ENCODE measurements at regions not wholly inside any gene's neighbourhood (a gene's known extent, or its start where the extent isn't known, plus 50 kb on each side); places are given as distances from the start of the nearest gene placed in this dataset.
"Not testable (repeated sequence)": the region's sequence is repeated elsewhere in the genome, so short reads cannot be mapped to it uniquely, and the experiment has no call there.

DNA sequence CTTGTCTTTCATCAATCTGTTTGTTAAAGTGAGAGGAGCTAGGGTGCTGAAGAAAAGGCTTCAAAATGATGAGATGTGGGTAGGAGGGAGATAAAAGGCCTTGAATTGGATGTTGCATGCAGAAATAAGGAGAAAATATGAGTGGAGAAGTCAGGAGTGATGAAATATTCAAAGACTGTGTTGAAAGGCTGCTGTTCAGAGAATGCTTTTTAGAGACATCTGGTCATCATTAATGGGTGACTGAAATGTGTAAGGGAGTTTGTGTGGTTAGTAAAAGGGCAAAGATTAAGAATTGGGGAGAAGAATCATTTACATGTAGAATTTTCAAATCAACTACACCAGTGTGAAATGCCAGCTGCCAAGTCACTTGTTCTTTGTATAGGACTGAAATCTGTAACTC, 383.9 kb downstream of the MAT2B start:
- no peaks in the 10 kb centered on the region for H3K4me1 ChIP-seq (ENCODE audit: control insufficient read depth, insufficient read depth, low read length)
- H3K9me3 ChIP-seq (ENCODE audit: control insufficient read depth, insufficient read depth, low read length): no peaks in the 10 kb centered on the region

DNA sequence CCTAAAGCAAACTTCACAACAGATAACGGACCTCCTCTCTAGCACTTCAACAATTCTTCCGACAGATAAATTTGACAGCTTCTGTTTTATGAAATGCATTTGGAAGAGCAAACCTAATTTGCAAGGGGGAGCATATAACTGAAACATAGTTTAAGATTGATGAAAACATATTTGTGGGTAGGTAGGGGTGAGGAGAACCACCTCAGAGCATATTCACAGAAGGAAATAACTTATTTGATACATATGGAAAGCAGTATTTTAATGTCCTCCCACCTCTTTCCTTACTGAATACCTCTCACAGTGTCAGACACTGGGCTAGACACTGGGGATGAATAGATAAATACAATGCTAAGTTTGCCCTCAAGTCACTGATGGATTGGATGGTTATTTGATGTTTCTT, 384.8 kb downstream of the MAT2B start:
- H3K36me3 ChIP-seq (ENCODE audit: control insufficient read depth, insufficient read depth, low read length): no peaks in the 10 kb centered on the region
- DNase-seq (ENCODE audit: low read depth, low spot score): no peak
- H3K27ac ChIP-seq (ENCODE audit: low read length): no peak overlapping the region
- no peaks in the 10 kb centered on the region for H3K4me1 ChIP-seq (ENCODE audit: control insufficient read depth, insufficient read depth, low read length)
- WGBS (ENCODE audit: insufficient coverage, insufficient read length): no CpG with 5 or more reads among the region's 2 CpGs
- H3K9me3 ChIP-seq (ENCODE audit: control insufficient read depth, insufficient read depth, low read length): no peaks in the 10 kb centered on the region
- H3K27me3 ChIP-seq (ENCODE audit: control insufficient read depth, insufficient read depth, low read length): no peaks in the 10 kb centered on the region
- no peak overlapping the region for H3K4me3 ChIP-seq (ENCODE audit: low read length)

More for the DNA sequence above, 383.9 kb downstream of the MAT2B start:
- H3K27me3 ChIP-seq (ENCODE audit: control insufficient read depth, insufficient read depth, low read length): no peaks in the 10 kb centered on the region
- no peak for DNase-seq (ENCODE audit: low read depth, low spot score)
- H3K27ac ChIP-seq (ENCODE audit: low read length): no peak overlapping the region
- no peak overlapping the region for H3K4me3 ChIP-seq (ENCODE audit: low read length)
- H3K36me3 ChIP-seq (ENCODE audit: control insufficient read depth, insufficient read depth, low read length): no peaks in the 10 kb centered on the region

DNA sequence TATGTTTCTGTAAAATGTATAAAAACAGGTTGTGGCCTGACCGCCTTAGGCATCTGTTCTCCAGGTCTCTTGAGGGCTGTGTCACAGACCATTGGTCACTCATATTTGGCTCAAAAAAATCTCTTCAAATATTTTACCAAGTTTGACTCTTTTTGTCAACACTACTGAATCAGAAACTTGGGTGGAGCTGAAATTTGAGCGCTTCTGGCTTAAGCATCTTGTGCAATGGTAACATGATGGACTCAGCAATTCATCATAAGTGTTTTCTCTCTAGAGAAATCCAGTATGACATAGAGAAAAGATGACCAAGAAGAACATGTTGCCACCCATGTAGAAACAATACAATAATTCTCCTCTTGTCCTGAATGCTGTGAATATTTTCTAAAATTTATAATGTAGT, 387.9 kb downstream of the MAT2B start:
- Histone ChIP-seq H3K27ac (ENCODE audit: low read length) (no peak overlapping the region), H3K36me3 (ENCODE audit: control insufficient read depth, insufficient read depth, low read length) (no peaks in the 10 kb centered on the region), H3K4me3 (ENCODE audit: low read length) (no peak overlapping the region), H3K9me3 (ENCODE audit: control insufficient read depth, insufficient read depth, low read length) (no peaks in the 10 kb centered on the region), H3K27me3 (ENCODE audit: control insufficient read depth, insufficient read depth, low read length) (no peaks in the 10 kb centered on the region), H3K4me1 (ENCODE audit: control insufficient read depth, insufficient read depth, low read length) (no peaks in the 10 kb centered on the region)
- DNase-seq (ENCODE audit: low read depth, low spot score): no peak
- WGBS (ENCODE audit: insufficient coverage, insufficient read length): no CpG with 5 or more reads among the region's 2 CpGs

DNA sequence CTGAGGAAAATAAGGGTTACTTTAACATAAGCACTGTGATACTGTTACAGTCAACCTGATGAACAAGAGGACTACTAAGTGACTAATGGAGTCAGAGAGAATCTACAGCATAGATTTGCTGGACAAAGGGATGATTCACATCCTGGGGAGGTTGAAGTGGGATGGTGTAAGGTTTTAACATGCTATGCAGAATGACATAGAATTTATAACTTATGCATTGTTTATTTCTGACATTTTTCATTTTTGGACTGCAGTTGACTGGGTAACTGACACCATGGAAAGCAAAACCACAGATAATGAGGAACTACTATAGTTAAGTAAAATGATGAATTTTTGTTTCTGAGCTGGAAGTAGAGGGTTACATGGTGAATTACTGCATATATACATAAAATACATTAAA, 389.2 kb downstream of the MAT2B start:
- Histone ChIP-seq H3K27me3 (ENCODE audit: control insufficient read depth, insufficient read depth, low read length) (no peaks in the 10 kb centered on the region), H3K36me3 (ENCODE audit: control insufficient read depth, insufficient read depth, low read length) (no peaks in the 10 kb centered on the region), H3K4me3 (ENCODE audit: low read length) (no peak overlapping the region), H3K9me3 (ENCODE audit: control insufficient read depth, insufficient read depth, low read length) (no peaks in the 10 kb centered on the region), H3K4me1 (ENCODE audit: control insufficient read depth, insufficient read depth, low read length) (no peaks in the 10 kb centered on the region), H3K27ac (ENCODE audit: low read length) (no peak overlapping the region)
- no peak for DNase-seq (ENCODE audit: low read depth, low spot score)

DNA sequence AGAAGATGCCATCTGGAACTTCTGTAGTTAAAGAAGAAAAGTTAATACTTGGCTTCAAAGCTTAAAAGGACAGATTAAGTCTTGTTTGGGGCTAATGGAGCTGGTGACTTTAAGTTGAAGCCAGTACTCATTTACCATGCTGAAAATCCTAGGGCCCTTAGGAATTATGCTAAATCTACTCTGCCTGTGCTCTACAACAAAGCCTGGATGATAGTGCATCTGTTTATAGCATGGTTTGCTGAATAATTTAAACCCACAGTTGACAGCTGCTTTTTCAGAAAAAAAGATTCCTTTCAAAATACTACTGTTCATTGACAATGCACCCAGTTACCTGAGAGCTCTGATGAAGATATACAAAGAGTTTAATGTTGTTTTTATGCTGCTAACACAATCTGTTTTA, 393.5 kb downstream of the MAT2B start:
- Histone ChIP-seq H3K4me3 (ENCODE audit: low read length) (no peak overlapping the region), H3K27me3 (ENCODE audit: control insufficient read depth, insufficient read depth, low read length) (no peaks in the 10 kb centered on the region)

DNA sequence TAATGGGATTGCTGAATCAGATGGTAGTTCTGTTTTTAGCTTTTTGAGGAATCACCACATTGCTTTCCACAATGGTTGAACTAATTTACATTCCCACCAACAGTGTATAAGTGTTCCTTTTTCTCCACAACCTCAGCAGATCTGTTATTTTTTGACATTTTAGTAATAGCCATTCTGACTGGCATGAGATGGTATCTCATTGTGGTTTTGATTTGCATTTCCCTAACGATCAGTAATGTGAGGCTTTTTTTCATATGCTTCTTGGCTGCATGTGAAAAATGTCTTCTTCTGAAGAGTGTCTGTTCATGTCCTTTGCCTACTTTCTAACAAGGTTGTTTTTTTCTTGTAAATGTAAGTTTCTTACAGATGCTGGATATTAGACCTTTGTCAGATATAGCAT, 402.4 kb downstream of the MAT2B start:
- WGBS (ENCODE audit: insufficient coverage, insufficient read length): no CpG with 5 or more reads among the region's 1 CpG

More for the DNA sequence above, 393.5 kb downstream of the MAT2B start:
- Histone ChIP-seq H3K36me3 (ENCODE audit: control insufficient read depth, insufficient read depth, low read length) (no peaks in the 10 kb centered on the region), H3K27ac (ENCODE audit: low read length) (no peak overlapping the region), H3K9me3 (ENCODE audit: control insufficient read depth, insufficient read depth, low read length) (no peaks in the 10 kb centered on the region), H3K4me1 (ENCODE audit: control insufficient read depth, insufficient read depth, low read length) (no peaks in the 10 kb centered on the region)
- DNase-seq (ENCODE audit: low read depth, low spot score): no peak

DNA sequence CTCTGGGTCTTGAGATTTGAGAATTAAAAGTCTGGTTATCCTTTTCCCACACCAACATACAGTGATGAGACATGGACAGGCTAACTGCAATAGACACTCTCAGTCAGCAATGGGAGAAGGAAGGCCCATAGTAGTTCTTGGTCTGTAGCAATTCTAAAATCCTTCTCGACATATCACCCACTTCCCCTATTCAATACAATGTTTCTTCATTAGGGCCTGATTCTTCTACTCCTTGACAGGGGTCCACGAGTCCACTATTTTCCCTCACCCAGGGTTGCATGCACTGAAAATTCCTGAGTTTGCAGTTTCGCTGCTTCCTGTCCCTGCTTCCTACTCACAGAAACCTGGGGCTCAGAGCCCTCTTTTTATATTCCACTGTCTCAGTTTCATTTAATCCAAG, 402.8 kb downstream of the MAT2B start:
- Histone ChIP-seq H3K9me3 (ENCODE audit: control insufficient read depth, insufficient read depth, low read length) (no peaks in the 10 kb centered on the region), H3K27ac (ENCODE audit: low read length) (no peak overlapping the region), H3K4me1 (ENCODE audit: control insufficient read depth, insufficient read depth, low read length) (no peaks in the 10 kb centered on the region), H3K27me3 (ENCODE audit: control insufficient read depth, insufficient read depth, low read length) (no peaks in the 10 kb centered on the region), H3K36me3 (ENCODE audit: control insufficient read depth, insufficient read depth, low read length) (no peaks in the 10 kb centered on the region), H3K4me3 (ENCODE audit: low read length) (no peak overlapping the region)
- no CpG with 5 or more reads among the region's 3 CpGs for WGBS (ENCODE audit: insufficient coverage, insufficient read length)
- no peak for DNase-seq (ENCODE audit: low read depth, low spot score)

More for the DNA sequence above, 402.4 kb downstream of the MAT2B start:
- H3K4me3 ChIP-seq (ENCODE audit: low read length); H3K27me3 ChIP-seq (ENCODE audit: control insufficient read depth, insufficient read depth, low read length); H3K9me3 ChIP-seq (ENCODE audit: control insufficient read depth, insufficient read depth, low read length); DNase-seq (ENCODE audit: low read depth, low spot score); H3K27ac ChIP-seq (ENCODE audit: low read length); H3K36me3 ChIP-seq (ENCODE audit: control insufficient read depth, insufficient read depth, low read length); H3K4me1 ChIP-seq (ENCODE audit: control insufficient read depth, insufficient read depth, low read length): not testable (repeated sequence)

DNA sequence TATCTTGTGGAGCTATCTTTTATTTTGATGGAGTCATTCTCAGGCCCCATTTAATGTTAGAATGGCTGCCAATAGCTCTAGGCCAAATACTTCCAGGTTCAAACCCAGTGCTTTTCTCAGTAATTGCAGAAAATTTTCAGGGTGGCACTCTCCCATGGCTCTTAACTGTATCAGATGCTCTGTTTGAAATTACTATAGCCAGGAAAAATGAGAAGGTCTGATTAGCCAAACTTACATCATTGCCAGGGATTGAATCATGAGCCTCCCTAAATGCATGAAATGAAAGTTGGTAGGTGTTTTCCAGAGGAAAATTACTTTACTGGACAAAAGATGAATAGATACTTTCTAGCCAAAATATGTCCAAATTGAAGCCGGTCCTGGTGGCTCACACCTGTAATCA, 404.8 kb downstream of the MAT2B start:
- Histone ChIP-seq H3K27ac (ENCODE audit: low read length) (no peak overlapping the region), H3K36me3 (ENCODE audit: control insufficient read depth, insufficient read depth, low read length) (no peaks in the 10 kb centered on the region), H3K4me1 (ENCODE audit: control insufficient read depth, insufficient read depth, low read length) (no peaks in the 10 kb centered on the region), H3K4me3 (ENCODE audit: low read length) (no peak overlapping the region), H3K9me3 (ENCODE audit: control insufficient read depth, insufficient read depth, low read length) (no peaks in the 10 kb centered on the region), H3K27me3 (ENCODE audit: control insufficient read depth, insufficient read depth, low read length) (no peaks in the 10 kb centered on the region)
- no peak for DNase-seq (ENCODE audit: low read depth, low spot score)
- WGBS (ENCODE audit: insufficient coverage, insufficient read length): no CpG with 5 or more reads among the region's 1 CpG

DNA sequence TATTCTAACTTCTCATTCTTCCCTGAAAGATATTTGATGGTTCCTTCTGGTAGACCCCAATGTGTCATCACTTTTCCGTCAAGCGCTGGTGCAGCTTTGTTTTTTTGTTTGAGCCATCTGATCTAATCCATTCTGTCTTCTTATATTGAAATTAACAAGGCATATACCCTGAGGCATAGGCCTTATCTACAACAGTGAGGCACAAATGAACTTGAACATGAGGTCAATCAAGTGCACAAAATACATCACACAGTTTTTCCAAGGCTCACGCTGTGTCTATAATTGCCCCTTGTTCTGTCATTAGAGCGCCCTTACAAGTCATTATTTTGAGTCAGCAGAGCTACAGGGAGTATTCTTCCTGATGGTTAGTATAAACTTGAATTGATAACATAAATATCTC, 406.6 kb downstream of the MAT2B start:
- WGBS (ENCODE audit: insufficient coverage, insufficient read length): no CpG with 5 or more reads among the region's 4 CpGs
- no peaks in the 10 kb centered on the region for H3K9me3 ChIP-seq (ENCODE audit: control insufficient read depth, insufficient read depth, low read length)
- no peaks in the 10 kb centered on the region for H3K36me3 ChIP-seq (ENCODE audit: control insufficient read depth, insufficient read depth, low read length)
- no peaks in the 10 kb centered on the region for H3K4me1 ChIP-seq (ENCODE audit: control insufficient read depth, insufficient read depth, low read length)
- H3K4me3 ChIP-seq (ENCODE audit: low read length): no peak overlapping the region
- H3K27me3 ChIP-seq (ENCODE audit: control insufficient read depth, insufficient read depth, low read length): no peaks in the 10 kb centered on the region
- no peak overlapping the region for H3K27ac ChIP-seq (ENCODE audit: low read length)
- no peak for DNase-seq (ENCODE audit: low read depth, low spot score)

DNA sequence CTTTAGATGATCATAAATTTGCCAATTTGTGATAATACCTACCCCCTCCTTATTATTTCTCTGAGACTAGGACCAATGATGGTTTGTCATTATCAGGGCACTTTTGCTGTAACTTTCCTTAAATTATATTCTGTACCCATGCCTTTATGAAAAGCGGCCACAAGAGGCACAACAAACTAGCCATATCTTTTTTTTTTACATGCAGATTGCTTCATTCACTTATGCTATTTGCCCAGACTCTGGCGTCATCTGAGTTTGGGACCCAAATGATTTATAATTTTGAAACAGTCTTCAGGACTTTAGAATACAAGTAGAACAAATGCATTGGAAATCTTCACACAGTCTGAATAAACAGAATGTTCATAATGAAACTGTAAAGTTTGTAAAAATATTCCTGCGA, 408.1 kb downstream of the MAT2B start:
- Histone ChIP-seq H3K9me3 (ENCODE audit: control insufficient read depth, insufficient read depth, low read length) (no peaks in the 10 kb centered on the region), H3K27me3 (ENCODE audit: control insufficient read depth, insufficient read depth, low read length) (no peaks in the 10 kb centered on the region), H3K36me3 (ENCODE audit: control insufficient read depth, insufficient read depth, low read length) (no peaks in the 10 kb centered on the region), H3K27ac (ENCODE audit: low read length) (no peak overlapping the region), H3K4me3 (ENCODE audit: low read length) (no peak overlapping the region), H3K4me1 (ENCODE audit: control insufficient read depth, insufficient read depth, low read length) (no peaks in the 10 kb centered on the region)
- WGBS (ENCODE audit: insufficient coverage, insufficient read length): no CpG with 5 or more reads among the region's 3 CpGs
- DNase-seq (ENCODE audit: low read depth, low spot score): no peak

DNA sequence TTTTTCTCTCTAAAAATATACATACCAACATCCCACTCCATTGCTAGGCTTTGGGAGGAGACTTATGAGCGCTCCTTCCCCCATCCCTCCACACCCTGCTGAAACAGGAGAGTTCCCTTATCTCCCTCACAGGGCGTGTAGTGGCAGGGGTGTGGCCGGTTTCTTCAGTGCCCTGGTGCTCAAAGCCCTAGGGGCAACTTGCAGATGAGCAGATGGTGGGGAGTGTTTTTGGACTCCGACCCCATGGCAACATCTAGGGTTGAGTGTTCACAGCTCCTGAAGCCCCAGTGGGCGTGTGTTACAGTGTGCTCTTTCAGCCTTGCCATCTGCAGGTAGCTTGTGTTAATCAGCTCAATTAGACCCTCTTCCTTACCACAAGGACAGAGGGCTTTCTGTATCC, 409.5 kb downstream of the MAT2B start:
- no peak overlapping the region for H3K4me3 ChIP-seq (ENCODE audit: low read length)
- no CpG with 5 or more reads among the region's 5 CpGs for WGBS (ENCODE audit: insufficient coverage, insufficient read length)
- H3K27ac ChIP-seq (ENCODE audit: low read length): no peak overlapping the region
- H3K9me3 ChIP-seq (ENCODE audit: control insufficient read depth, insufficient read depth, low read length): no peaks in the 10 kb centered on the region
- H3K27me3 ChIP-seq (ENCODE audit: control insufficient read depth, insufficient read depth, low read length): no peaks in the 10 kb centered on the region
- no peaks in the 10 kb centered on the region for H3K4me1 ChIP-seq (ENCODE audit: control insufficient read depth, insufficient read depth, low read length)
- H3K36me3 ChIP-seq (ENCODE audit: control insufficient read depth, insufficient read depth, low read length): no peaks in the 10 kb centered on the region
- DNase-seq (ENCODE audit: low read depth, low spot score): no peak
